GM21367 (cell line): ENCODE measurements at regions not wholly inside any gene's neighbourhood (a gene's known extent, or its start where the extent isn't known, plus 50 kb on each side); places are given as distances from the start of the nearest gene placed in this dataset.

ENCODE experiments used
- ATAC-seq: cut with Tn5 transposase; IDR thresholded peaks from one replicate; pipeline ENCODE4 v1.9.1; 2021; ENCODE audit not compliant: unreplicated experiment

- ATAC-seq = no peak
These were observed 133.1 kb upstream of the PCSK2 start for GRCh38 chr20:17093782-17094181.

DNA sequence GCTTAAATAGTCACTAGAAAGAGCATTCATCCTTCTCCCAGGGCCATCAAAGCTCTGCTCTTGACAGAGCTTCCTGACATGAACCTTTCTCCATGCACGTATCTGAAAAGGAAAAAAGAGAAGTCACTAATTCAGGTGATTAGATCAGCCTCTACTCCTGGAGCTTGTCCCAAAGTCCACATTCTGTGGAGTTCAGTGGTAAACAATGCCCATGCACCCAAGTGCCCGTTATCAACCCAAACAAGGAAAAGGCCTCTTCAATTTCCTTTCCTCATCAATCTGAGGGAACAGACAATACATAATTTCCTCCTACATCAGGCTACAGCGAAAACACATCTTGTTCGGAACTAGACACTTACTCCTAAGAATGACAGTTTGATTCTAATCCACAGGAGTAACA is 129.2 kb upstream of the PCSK2 start:
- no peak for ATAC-seq

DNA sequence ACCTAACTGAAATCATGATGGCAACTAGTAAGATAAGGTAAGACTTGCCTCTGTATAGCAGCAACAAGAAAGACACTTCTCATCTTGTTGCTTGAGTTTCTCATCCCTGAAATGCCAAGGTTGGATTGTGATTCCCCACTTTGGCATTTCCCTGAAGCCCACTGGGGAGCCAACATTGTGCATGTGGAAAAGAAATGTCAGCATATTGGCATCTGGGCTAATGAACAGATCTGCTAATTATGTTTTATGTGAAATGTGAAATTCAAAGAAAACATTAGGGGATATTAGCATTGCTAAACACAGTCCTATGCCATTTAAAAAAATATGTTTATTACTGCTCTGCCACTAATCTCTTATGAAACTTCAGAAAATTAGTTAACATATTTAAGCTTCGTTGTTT is 126.3 kb upstream of the PCSK2 start:
- ATAC-seq = no peak

- no peak for ATAC-seq
These were observed 119.7 kb upstream of the PCSK2 start for GRCh38 chr20:17107127-17107526.

GRCh38 chr20:17108896-17109295 is 117.9 kb upstream of the PCSK2 start:
- ATAC-seq = no peak

GRCh38 chr20:17109307-17109706 is 117.5 kb upstream of the PCSK2 start:
- no peak for ATAC-seq

GRCh38 chr20:17128206-17128605 is 98.6 kb upstream of the PCSK2 start:
- no peak for ATAC-seq

DNA sequence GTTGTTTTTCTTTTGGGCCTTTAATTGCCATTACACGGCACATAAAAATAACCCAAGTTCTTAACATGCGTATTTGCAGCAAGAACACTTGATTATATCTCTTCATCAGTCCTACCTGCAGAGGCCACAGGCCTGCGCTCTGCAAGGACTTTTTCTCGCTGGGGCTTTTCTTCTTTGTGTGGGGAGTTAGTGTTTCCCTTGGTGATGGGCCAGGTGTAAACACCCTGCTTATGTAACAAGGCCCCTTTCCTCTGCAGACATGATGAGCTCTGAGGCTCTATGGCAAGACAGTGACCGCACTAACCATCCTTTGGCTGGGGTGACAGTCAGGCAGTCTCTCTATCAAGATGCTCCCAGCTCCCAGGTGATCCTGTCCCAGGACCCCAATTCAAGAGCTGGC is 97.8 kb upstream of the PCSK2 start:
- ATAC-seq = no peak

GRCh38 chr20:17137692-17138091 is 89.1 kb upstream of the PCSK2 start:
- ATAC-seq = no peak

DNA sequence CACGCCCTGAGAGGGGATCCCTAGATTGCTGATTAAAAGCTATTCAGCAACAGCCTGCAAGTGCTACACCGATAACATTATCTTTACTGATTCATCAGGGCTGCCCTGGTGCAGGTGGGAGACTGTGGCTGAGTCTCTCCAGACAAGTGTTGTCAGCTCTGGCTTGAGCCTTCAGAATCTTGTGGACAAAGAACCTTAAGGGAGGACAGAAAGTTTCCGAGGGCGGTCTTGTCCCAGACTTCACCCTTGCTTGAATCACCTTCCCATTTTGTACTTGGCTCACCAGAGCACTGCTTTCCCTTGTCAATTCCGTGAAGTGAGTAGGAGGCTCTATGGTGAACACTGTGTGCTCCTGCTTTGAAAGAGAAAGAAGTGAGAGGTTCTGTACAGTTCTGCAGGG is 88.6 kb upstream of the PCSK2 start:
- ATAC-seq = no peak

DNA sequence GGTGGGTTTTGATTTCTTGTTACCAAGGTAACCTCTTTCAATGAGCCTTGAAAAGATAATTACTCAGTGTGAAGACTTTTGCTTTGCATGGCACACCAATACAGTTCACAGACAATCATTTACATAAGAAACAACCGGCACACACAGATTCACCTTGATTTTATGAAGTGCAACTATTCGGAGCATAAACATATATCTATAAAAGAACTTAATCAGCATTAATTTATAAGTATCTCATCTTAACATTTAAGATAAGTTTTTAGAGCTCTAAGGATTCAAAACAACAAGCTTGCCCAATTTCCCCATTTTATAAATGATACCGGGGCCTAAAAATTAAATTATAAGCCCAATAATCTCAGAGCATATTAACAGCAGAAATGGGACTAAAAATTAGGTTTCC is 85.9 kb upstream of the PCSK2 start:
- no peak for ATAC-seq

DNA sequence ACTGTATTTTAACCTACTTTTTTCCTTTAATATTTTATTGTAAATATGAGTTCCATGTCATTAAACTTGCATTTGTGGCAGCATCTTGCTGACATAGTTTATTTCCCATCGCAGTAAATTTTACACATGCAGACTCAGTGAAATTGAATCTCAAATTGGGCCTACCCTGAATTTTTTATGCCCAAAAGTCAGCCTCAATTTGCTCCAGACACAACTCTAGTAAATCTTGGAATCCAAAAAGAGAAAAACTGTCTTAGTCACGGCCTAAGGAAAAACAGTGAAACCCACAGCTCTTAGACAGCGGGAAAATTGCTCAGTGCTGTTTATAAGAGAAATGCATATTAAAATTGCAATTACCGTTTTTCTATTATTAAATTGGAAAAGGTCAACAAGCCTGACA is 85.3 kb upstream of the PCSK2 start:
- no peak for ATAC-seq

- no peak for ATAC-seq
These were observed 84.2 kb upstream of the PCSK2 start for GRCh38 chr20:17142666-17143065.

- ATAC-seq = no peak
These were observed 76.0 kb upstream of the PCSK2 start for GRCh38 chr20:17150858-17151257.

GRCh38 chr20:17155401-17155800 is 71.4 kb upstream of the PCSK2 start:
- ATAC-seq = no peak

DNA sequence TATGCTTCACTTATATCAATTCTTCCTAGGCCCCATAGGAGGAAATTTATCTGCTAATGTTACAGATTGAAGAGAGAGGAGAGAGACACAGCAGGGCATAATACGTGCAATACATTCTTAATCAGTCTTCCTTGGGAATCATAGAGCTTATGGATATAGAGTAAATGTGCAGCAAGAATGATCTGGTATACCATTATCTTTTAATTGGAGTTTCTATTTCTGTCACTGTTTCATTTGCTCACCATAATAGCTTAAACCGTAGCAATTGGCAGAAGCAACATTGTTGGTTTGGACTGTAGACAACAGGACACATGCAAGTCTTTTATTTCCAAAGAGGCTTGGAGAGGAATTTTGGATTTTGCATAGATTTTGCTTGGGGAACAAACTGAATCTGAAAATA is 68.1 kb upstream of the PCSK2 start:
- ATAC-seq = no peak

GRCh38 chr20:17161673-17162481 is 65.0 kb upstream of the PCSK2 start:
- ATAC-seq = no peak

DNA sequence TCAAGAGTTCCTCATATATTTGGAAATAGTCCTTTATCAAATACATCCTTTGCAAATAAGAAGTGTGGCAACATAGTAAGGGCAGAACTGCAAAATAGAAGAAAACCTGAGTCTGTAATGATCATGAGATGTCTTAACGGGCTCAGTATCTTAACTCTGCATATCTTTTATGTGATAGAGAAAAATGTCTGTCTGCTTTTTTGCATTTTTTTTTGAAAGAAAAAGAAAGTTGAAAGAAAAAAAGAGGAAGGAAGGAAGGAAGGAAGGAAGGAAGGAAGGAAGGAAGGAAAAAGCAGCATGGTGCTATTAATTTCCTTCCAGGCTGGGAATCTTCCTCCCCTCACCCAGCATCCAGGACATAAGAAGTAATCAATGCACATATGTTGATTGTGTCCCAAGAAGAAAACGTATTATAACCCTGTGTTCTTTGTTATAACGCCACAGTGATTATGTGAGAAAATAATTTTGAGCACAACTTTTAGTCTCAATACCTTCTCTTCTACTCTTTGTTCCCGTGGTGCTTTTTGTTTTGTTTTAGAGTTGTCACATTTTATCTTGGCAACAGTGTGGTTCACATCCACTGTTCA is 58.7 kb upstream of the PCSK2 start:
- no peak for ATAC-seq

DNA sequence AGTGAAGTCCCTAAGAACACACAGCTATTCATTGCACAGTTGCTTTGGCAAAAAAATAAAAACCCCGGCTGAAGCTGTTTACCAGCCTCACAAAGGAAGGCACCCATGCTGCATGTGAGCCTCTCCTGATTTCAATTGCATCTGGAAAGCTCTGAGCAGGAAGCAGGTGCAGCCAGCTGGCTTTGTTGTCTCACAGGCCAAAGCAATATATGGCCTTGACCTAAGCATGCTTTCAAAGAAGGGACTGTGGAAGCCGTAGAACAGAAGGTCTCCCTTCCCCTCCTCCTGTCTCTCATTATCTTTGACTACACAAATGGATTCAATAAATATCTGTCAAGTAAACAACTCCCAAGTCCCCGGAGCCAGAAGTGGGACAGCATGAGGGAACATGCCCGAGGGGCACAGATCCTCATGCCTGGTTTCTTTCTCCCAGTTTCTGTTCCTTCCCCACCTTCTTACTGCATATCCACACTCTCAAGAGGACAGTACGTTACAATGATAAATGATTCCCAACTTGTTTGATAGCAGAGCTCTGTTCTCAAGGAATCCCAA is 57.2 kb upstream of the PCSK2 start:
- ATAC-seq = no peak

- no peak for ATAC-seq
These were observed 55.0 kb upstream of the PCSK2 start for GRCh38 chr20:17171746-17172280.

GRCh38 chr20:17172836-17173516 is 53.9 kb upstream of the PCSK2 start:
- no peak for ATAC-seq
